T-cell (primary cell): ENCODE measurements at regions not wholly inside any gene's neighbourhood (a gene's known extent, or its start where the extent isn't known, plus 50 kb on each side); places are given as distances from the start of the nearest gene placed in this dataset.
"Not testable (repeated sequence)": the region's sequence is repeated elsewhere in the genome, so short reads cannot be mapped to it uniquely, and the experiment has no call there.

Source experiments
- ATAC-seq, 4 experiments: fragments of 200-7000 bp in 3 of 4; fragments of 150-1000 bp in 1 of 4; cut with Tn5 transposase; replicated peaks in 1 of 4; 1 replicate in 3 of 4; 2 replicates in 1 of 4; pipeline ENCODE4 v1.10.0; 2021; ENCODE audit warnings: moderate library complexity in 3 of 4, mild to moderate bottlenecking in 2 of 4, moderate number of reproducible peaks in 1 of 4
- CTCF ChIA-PET, 2 donors: fragments of 300-600 bp; sonication (Branson Sonifier 250); formaldehyde crosslinking; loops; one replicate each; lab custom pipeline; 2022; ENCODE audit warnings: antibody characterized with exemption in 2 of 2; lab: Charles Lee
- POLR2A ChIA-PET, 2 donors: fragments of 300-600 bp; sonication (Branson Sonifier 250); formaldehyde crosslinking; loops; one replicate each; lab custom pipeline; 2022; ENCODE audit warnings: antibody characterized with exemption in 2 of 2; lab: Charles Lee
- DNase-seq, 35 experiments: peaks; one replicate each; pipeline versions ENCODE4 v3.0.0 to v3.0.0-alpha.2; 2013 to 2023
- H3K27ac ChIP-seq: one replicate; pipeline ENCODE4 v1.5.1; 2013; ENCODE audit warnings: low read length
- H3K27me3 ChIP-seq, 2 experiments: replicated peaks in 1 of 2; 1 replicate in 1 of 2; 2 replicates in 1 of 2; pipeline versions ENCODE4 v1.6.1 to v1.7.0; 2013; ENCODE audit warnings: low read length in 1 of 2, mixed read lengths in 1 of 2; ENCODE audit not compliant: control insufficient read depth in 2 of 2, insufficient read depth in 2 of 2; ENCODE audit errors: extremely low read depth in 1 of 2
- H3K36me3 ChIP-seq, 2 donors: 1 replicate in 1 of 2; 2 replicates in 1 of 2; pipeline versions ENCODE4 v1.6.1 to v1.7.0; 2013; ENCODE audit warnings: low read length in 1 of 2; ENCODE audit not compliant: control insufficient read depth in 2 of 2, insufficient read depth in 1 of 2; ENCODE audit errors: extremely low read depth in 1 of 2
- H3K4me1 ChIP-seq, 2 experiments: 1 replicate in 1 of 2; 2 replicates in 1 of 2; pipeline versions ENCODE4 v1.6.1 to v1.7.0; 2013; ENCODE audit warnings: low read length in 2 of 2, mixed read lengths in 1 of 2; ENCODE audit not compliant: insufficient read depth in 2 of 2, control insufficient read depth in 1 of 2; ENCODE audit errors: extremely low read depth in 1 of 2
- H3K4me3 ChIP-seq, 2 donors: 1 replicate in 1 of 2; 2 replicates in 1 of 2; pipeline versions ENCODE4 v1.5.1 to v1.7.0; 2013; ENCODE audit warnings: mild to moderate bottlenecking in 2 of 2, low read length in 1 of 2, moderate library complexity in 1 of 2; ENCODE audit not compliant: control insufficient read depth in 1 of 2; ENCODE audit errors: extremely low read depth in 1 of 2
- H3K9me3 ChIP-seq: 2 replicates; pipeline ENCODE4 v1.7.0; 2013
- H3K27ac Mint-ChIP-seq, 2 donors: one replicate each; pipeline ENCODE4 v1.8.0; 2020 to 2021; ENCODE audit warnings: mild to moderate bottlenecking in 2 of 2, mixed read lengths in 2 of 2
- H3K27me3 Mint-ChIP-seq, 2 donors: one replicate each; pipeline ENCODE4 v1.8.0; 2021 to 2022; ENCODE audit warnings: mixed read lengths in 2 of 2
- H3K36me3 Mint-ChIP-seq: one replicate; pipeline ENCODE4 v1.8.0; 2021; ENCODE audit warnings: mixed read lengths
- H3K4me1 Mint-ChIP-seq, 3 donors: one replicate each; pipeline ENCODE4 v1.8.0; 2020 to 2022; ENCODE audit warnings: mixed read lengths in 3 of 3, mild to moderate bottlenecking in 1 of 3
- H3K4me3 Mint-ChIP-seq, 3 donors: one replicate each; pipeline ENCODE4 v1.8.0; 2020 to 2022; ENCODE audit warnings: mild to moderate bottlenecking in 3 of 3, mixed read lengths in 3 of 3, moderate library complexity in 3 of 3
- H3K9me3 Mint-ChIP-seq, 3 donors: one replicate each; pipeline ENCODE4 v1.8.0; 2020 to 2022; ENCODE audit warnings: mixed read lengths in 3 of 3
- WGBS: methylation state at CpG from one replicate; pipeline ENCODE4 v1.1.5; 2013; ENCODE audit warnings: missing lambda C conversion rate; ENCODE audit not compliant: insufficient coverage; 5-methylcytosine and 5-hydroxymethylcytosine counted together

DNA sequence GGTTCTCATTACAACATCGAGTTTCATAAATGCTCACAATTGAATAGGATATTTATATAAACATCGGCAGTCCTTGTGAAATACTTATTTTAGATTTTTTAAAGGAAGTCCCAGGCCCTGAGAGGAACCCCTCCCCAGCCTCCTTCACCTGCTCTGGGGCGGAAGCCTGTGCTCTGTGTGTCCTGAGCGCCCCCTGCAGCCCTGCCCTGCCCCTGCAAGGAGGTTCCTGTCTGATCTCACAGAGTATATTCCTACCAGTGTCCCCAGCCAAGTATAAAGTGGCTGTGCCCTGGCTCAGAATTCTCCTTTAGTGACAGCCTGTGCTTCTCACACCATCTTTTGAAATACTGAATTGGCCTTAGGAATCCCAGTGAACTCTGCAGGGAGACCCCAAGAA, 659.5 kb downstream of the TMEM121 start:
- 0% methylated on average over 1 of the region's 4 CpGs for WGBS
- Mint-ChIP-seq H3K4me1 (peaks cover 37 to 42% (median 38%) of the 10 kb centered on the region in 3 donors), H3K36me3 (no peaks in the 10 kb centered on the region), H3K9me3 (no peaks in the 10 kb centered on the region), H3K27ac (peak overlapping the region; percentile 81 to 85), H3K4me3 (peak overlapping the region; percentile 22 to 66 (median 34)), H3K27me3 (peaks cover 0 to 4% of the 10 kb centered on the region in 2 donors)
- DNase-seq (peak; percentile 45 to 80 (median 68)), ATAC-seq (peak; percentile 73 to 81 (median 78))
- no peaks in the 10 kb centered on the region for H3K36me3 ChIP-seq
- H3K4me3 ChIP-seq, result no peak overlapping the region
- POLR2A ChIA-PET, result no interaction called here
- H3K27me3 ChIP-seq, result no peaks in the 10 kb centered on the region
- peaks cover 24 to 27% of the 10 kb centered on the region in 2 experiments for H3K4me1 ChIP-seq
- CTCF ChIA-PET, result interaction anchor here in 1 of 2 donors (1.4 to 1.7 kb wide), 3 partner anchors 9 to 30 kb away, joined by 4 to 10 read pairs (median 6); no protein-coding TSS in a partner anchor
- H3K9me3 ChIP-seq, result no peaks in the 10 kb centered on the region
- H3K27ac ChIP-seq, result peak overlapping the region; percentile 70

DNA sequence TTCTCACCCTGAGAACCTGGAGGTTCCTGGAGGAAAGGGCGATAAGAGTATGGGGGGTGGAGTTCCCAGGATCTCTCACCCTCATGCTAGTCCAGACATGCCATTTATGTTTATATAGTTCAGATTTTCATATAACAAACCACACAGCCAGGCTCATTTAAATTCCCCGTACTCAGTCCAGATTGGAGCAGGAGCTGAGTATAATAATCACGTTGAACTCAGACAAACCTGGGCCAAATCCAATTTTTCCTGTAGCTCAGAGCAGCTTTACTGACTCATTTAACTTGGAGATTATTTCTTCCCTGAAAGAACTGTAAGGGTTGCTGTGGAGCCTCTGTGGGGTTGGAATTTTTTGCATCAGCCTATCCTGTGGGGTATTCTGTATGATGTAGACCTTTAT, 660.8 kb downstream of the TMEM121 start:
- H3K9me3 ChIP-seq, result no peaks in the 10 kb centered on the region
- Mint-ChIP-seq H3K27me3 (peaks cover 0 to 4% of the 10 kb centered on the region in 2 donors), H3K9me3 (no peaks in the 10 kb centered on the region), H3K36me3 (no peaks in the 10 kb centered on the region), H3K4me1 (peaks cover 31 to 38% (median 37%) of the 10 kb centered on the region in 3 donors), H3K27ac (no peak overlapping the region), H3K4me3 (no peak overlapping the region)
- ATAC-seq, result no peak
- no peaks in the 10 kb centered on the region for H3K27me3 ChIP-seq
- DNase-seq, result no peak
- POLR2A ChIA-PET, result no interaction called here
- H3K4me1 ChIP-seq, result peaks cover 24 to 27% of the 10 kb centered on the region in 2 experiments
- H3K36me3 ChIP-seq, result no peaks in the 10 kb centered on the region
- H3K4me3 ChIP-seq, result no peak overlapping the region
- H3K27ac ChIP-seq, result no peak overlapping the region
- WGBS, result 100% methylated on average over 2 of the region's 3 CpGs
- CTCF ChIA-PET, result no interaction called here

- H3K36me3 ChIP-seq, H3K4me1 ChIP-seq, POLR2A ChIA-PET, H3K27me3 ChIP-seq, H3K27ac ChIP-seq, H3K4me1 Mint-ChIP-seq, H3K36me3 Mint-ChIP-seq, H3K9me3 ChIP-seq, H3K4me3 ChIP-seq, H3K4me3 Mint-ChIP-seq, DNase-seq, ATAC-seq, H3K27ac Mint-ChIP-seq, H3K9me3 Mint-ChIP-seq: not testable (repeated sequence)
- H3K27me3 Mint-ChIP-seq, result peaks cover 3 to 11% of the 10 kb centered on the region in 2 donors
- CTCF ChIA-PET, result interaction anchor here in 1 of 2 donors (0.6 kb wide), 1 partner anchor 33 kb away, joined by 4 read pairs; no protein-coding TSS in a partner anchor
Measured at GRCh38 chr14:106192701-106193100, 666.3 kb downstream of the TMEM121 start.

DNA sequence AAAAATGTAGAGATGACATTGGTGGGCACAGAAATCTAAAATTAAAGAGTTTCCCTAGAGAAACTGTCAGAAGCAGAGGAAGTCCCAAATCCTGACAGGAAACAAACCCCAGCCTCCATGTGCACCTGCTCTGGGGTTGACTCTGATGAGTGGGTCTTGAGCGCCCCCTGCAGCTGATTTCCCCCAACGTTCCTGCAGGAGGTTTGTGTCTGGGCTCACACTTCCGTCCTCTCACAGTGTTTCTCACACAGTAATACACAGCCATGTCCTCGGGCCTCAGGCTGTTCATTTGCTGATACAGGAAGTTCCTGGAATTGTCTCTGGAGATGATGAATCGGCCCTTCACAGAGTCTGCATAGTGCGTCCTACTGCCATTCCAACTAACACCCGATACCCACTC, 670.1 kb downstream of the TMEM121 start:
- H3K36me3 ChIP-seq, H3K27ac ChIP-seq, CTCF ChIA-PET, POLR2A ChIA-PET, H3K36me3 Mint-ChIP-seq, H3K4me3 ChIP-seq, H3K9me3 Mint-ChIP-seq, H3K4me3 Mint-ChIP-seq, H3K9me3 ChIP-seq, H3K27ac Mint-ChIP-seq: not testable (repeated sequence)
- ATAC-seq, result peak in 2 of 4 experiments; percentile 42 to 45
- DNase-seq, result peak; percentile 16 to 77 (median 60)
- H3K27me3 Mint-ChIP-seq, result peaks cover 22 to 43% of the 10 kb centered on the region in 2 donors
- H3K4me1 Mint-ChIP-seq, result peaks cover 12 to 22% (median 17%) of the 10 kb centered on the region in 3 donors
- 28% methylated on average over 6 of the region's 7 CpGs for WGBS
- Histone ChIP-seq H3K27me3 (peaks cover 0 to 29% of the 10 kb centered on the region in 2 experiments), H3K4me1 (peaks cover 2 to 15% of the 10 kb centered on the region in 2 experiments)

GRCh38 chr14:106197264-106197663, 670.9 kb downstream of the TMEM121 start:
- H3K4me3 ChIP-seq, H3K9me3 Mint-ChIP-seq, H3K36me3 Mint-ChIP-seq, DNase-seq, H3K27ac ChIP-seq, H3K36me3 ChIP-seq, ATAC-seq, H3K9me3 ChIP-seq, H3K27ac Mint-ChIP-seq, H3K4me3 Mint-ChIP-seq: not testable (repeated sequence)
- no CpG with 5 or more reads among the region's 4 CpGs for whole genome bisulfite sequencing
- peaks cover 12 to 22% (median 17%) of the 10 kb centered on the region in 3 donors for H3K4me1 Mint-ChIP-seq
- Histone ChIP-seq H3K4me1 (peaks cover 2 to 15% of the 10 kb centered on the region in 2 experiments), H3K27me3 (peaks cover 0 to 30% of the 10 kb centered on the region in 2 experiments)
- ChIA-PET POLR2A (interaction anchor here in 1 of 2 donors (0.6 kb wide), 1 partner anchor 32 kb away, joined by 3 read pairs; no protein-coding TSS in a partner anchor), CTCF (interaction anchor here in 1 of 2 donors (0.6 kb wide), 1 partner anchor 406 kb away, joined by 3 read pairs; no protein-coding TSS in a partner anchor)
- peaks cover 22 to 49% of the 10 kb centered on the region in 2 donors for H3K27me3 Mint-ChIP-seq

DNA sequence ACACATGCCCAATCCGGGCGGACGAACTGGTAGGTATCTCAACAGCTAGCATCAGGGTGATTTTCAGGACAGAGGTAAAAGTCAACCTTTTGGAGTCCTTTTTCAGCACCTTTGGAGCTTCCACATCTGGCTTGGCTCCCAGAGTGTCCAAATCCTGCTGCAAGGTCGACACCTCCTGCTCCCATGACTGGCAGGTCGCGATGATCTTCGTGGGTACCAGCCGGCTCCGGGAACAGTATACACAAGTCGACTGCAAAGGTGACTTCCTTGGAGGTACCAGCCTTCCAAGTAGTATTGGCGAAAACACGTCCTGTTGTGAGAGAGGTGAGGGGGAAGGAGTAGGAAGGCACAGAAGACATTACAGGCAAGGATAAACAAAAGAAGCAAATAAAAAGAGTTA, 672.7 kb downstream of the TMEM121 start:
- WGBS, result 90% methylated on average over 12 of the region's 12 CpGs
- Mint-ChIP-seq H3K4me1 (peaks cover 12 to 22% (median 17%) of the 10 kb centered on the region in 3 donors), H3K27me3 (peaks cover 31 to 60% of the 10 kb centered on the region in 2 donors), H3K4me3 (no peak overlapping the region), H3K9me3 (no peaks in the 10 kb centered on the region), H3K36me3 (no peaks in the 10 kb centered on the region), H3K27ac (no peak overlapping the region)
- H3K9me3 ChIP-seq, result no peaks in the 10 kb centered on the region
- H3K27ac ChIP-seq, result no peak overlapping the region
- ChIA-PET POLR2A (no interaction called here), CTCF (no interaction called here)
- H3K4me1 ChIP-seq, result peaks cover 2 to 15% of the 10 kb centered on the region in 2 experiments
- H3K36me3 ChIP-seq, result no peaks in the 10 kb centered on the region
- H3K27me3 ChIP-seq, result peaks cover 0 to 47% of the 10 kb centered on the region in 2 experiments
- ATAC-seq (no peak), DNase-seq (no peak)
- H3K4me3 ChIP-seq, result no peak overlapping the region
